SW 1271 (cell line): ENCODE measurements at regions not wholly inside any gene's neighbourhood (a gene's known extent, or its start where the extent isn't known, plus 50 kb on each side); places are given as distances from the start of the nearest gene placed in this dataset.
"Not testable (repeated sequence)": the region's sequence is repeated elsewhere in the genome, so short reads cannot be mapped to it uniquely, and the experiment has no call there.

Experiments
- DNase-seq, 2 experiments: peaks; one replicate each; lab custom pipeline; 2025; lab: John Stamatoyannopoulos, UW

- no peak for DNase-seq
These were observed 238.8 kb upstream of the SYT10 start for GRCh38 chr12:33678221-33678964.

- DNase-seq: no peak
These were observed 250.9 kb upstream of the SYT10 start for GRCh38 chr12:33690562-33690961.

GRCh38 chr12:33703221-33703620 is 263.6 kb upstream of the SYT10 start:
- DNase-seq: no peak

- DNase-seq: no peak
These were observed 267.3 kb upstream of the SYT10 start for GRCh38 chr12:33706927-33707326.

GRCh38 chr12:33708935-33709334 is 269.3 kb upstream of the SYT10 start:
- no peak for DNase-seq

- no peak for DNase-seq
These were observed 270.9 kb upstream of the SYT10 start for GRCh38 chr12:33710548-33710947.

GRCh38 chr12:33718631-33719030 is 279.0 kb upstream of the SYT10 start:
- DNase-seq: no peak

GRCh38 chr12:33721561-33721960 is 281.9 kb upstream of the SYT10 start:
- DNase-seq: no peak

- DNase-seq: no peak
These were observed 285.2 kb upstream of the SYT10 start for GRCh38 chr12:33724867-33725266.

GRCh38 chr12:33734871-33735270 is 287.4 kb upstream of the ALG10 start:
- DNase-seq: no peak

- no peak for DNase-seq
These were observed 269.4 kb upstream of the ALG10 start for GRCh38 chr12:33752854-33753253.

- no peak for DNase-seq
These were observed 264.6 kb upstream of the ALG10 start for GRCh38 chr12:33757701-33758100.

GRCh38 chr12:33759279-33759678 is 263.0 kb upstream of the ALG10 start:
- DNase-seq: no peak

GRCh38 chr12:33763331-33763730 is 259.0 kb upstream of the ALG10 start:
- no peak for DNase-seq

- DNase-seq: no peak
These were observed 251.6 kb upstream of the ALG10 start for GRCh38 chr12:33770652-33771051.

GRCh38 chr12:33771889-33772288 is 250.4 kb upstream of the ALG10 start:
- DNase-seq: no peak

- DNase-seq: not testable (repeated sequence)
These were observed 249.2 kb upstream of the ALG10 start for GRCh38 chr12:33773091-33773490.

- DNase-seq: no peak
These were observed 235.8 kb upstream of the ALG10 start for GRCh38 chr12:33786532-33786931.

GRCh38 chr12:33794954-33795353 is 227.3 kb upstream of the ALG10 start:
- no peak for DNase-seq

- DNase-seq: no peak
These were observed 226.8 kb upstream of the ALG10 start for GRCh38 chr12:33795536-33795935.

- no peak for DNase-seq
These were observed 208.8 kb upstream of the ALG10 start for GRCh38 chr12:33813536-33813935.

- DNase-seq: no peak
These were observed 204.6 kb upstream of the ALG10 start for GRCh38 chr12:33817713-33818112.

GRCh38 chr12:33818313-33818712 is 204.0 kb upstream of the ALG10 start:
- no peak for DNase-seq

GRCh38 chr12:33825442-33825841 is 196.9 kb upstream of the ALG10 start:
- DNase-seq: no peak
